ENCODE measurements at regions not wholly inside any gene's neighbourhood (a gene's known extent, or its start where the extent isn't known, plus 50 kb on each side); places are given as distances from the start of the nearest gene placed in this dataset.

DNA sequence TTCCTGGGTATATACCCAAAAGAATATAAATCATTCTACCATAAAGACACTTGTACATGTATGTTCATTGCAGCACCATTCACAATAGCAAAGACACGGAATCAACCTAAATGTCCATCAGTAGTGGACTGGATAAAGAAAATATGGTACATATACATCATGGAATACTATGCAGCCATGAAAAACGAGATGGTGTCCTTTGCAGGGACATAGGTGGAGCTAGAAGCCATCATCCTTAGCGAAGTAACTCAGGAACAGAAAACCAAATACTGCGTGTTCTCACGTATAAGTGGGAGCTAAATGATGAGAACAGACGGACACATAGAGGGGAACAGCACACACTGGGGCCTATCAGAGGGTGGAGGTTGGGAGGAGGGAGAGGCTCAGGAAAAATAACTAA lies 183.7 kb upstream of the CELF2 start:
- H3K36me3 ChIP-seq (ENCODE audit: control insufficient read depth in 2 of 2, extremely low read depth in 1 of 2, insufficient read depth in 2 of 2, low read length in 2 of 2) = no peaks in the 10 kb centered on the region
- no peak overlapping the region for H3K4me2 ChIP-seq (ENCODE audit: control insufficient read depth, extremely low read depth, insufficient read depth, low read depth, low read length)
- FAIRE-seq (no peak), DNase-seq (ENCODE audit: low read depth, low spot score) (no peak)
- H3K27me3 ChIP-seq (ENCODE audit: control insufficient read depth, extremely low read depth, insufficient read depth, low read length) = no peaks in the 10 kb centered on the region
- dilution Hi-C loops (cut with MboI; ENCODE audit: extremely low pct_ligation_motif_present, low sequenced_read_pairs) = no loop called here
- H4K20me1 ChIP-seq (ENCODE audit: control insufficient read depth, extremely low read depth, insufficient read depth, low read length) = no peaks in the 10 kb centered on the region
- no peak overlapping the region for H3K9ac ChIP-seq (ENCODE audit: control insufficient read depth, extremely low read depth, insufficient read depth, low read length)
- H3K4me3 ChIP-seq (ENCODE audit: control insufficient read depth in 2 of 3, extremely low read depth in 1 of 3, insufficient read depth in 2 of 3, low read depth in 1 of 3, low read length in 3 of 3) = no peak overlapping the region
- H3K9me3 ChIP-seq (ENCODE audit: control insufficient read depth, low read depth, low read length) = no peaks in the 10 kb centered on the region
- H3K79me2 ChIP-seq (ENCODE audit: control insufficient read depth, insufficient read depth, low read length) = no peaks in the 10 kb centered on the region
- no peak overlapping the region for H3K27ac ChIP-seq (ENCODE audit: control insufficient read depth, insufficient read depth, low read length)
- H2AFZ ChIP-seq (ENCODE audit: control insufficient read depth, low read length) = no peak overlapping the region
- peaks cover 14% of the 10 kb centered on the region for H3K4me1 ChIP-seq (ENCODE audit: control insufficient read depth, extremely low read depth, insufficient read depth, low read length)
- no peaks in the 10 kb centered on the region for H3K9me1 ChIP-seq (ENCODE audit: control insufficient read depth, extremely low read depth, insufficient read depth, low read length)
- TF ChIP-seq, protein P1, sequence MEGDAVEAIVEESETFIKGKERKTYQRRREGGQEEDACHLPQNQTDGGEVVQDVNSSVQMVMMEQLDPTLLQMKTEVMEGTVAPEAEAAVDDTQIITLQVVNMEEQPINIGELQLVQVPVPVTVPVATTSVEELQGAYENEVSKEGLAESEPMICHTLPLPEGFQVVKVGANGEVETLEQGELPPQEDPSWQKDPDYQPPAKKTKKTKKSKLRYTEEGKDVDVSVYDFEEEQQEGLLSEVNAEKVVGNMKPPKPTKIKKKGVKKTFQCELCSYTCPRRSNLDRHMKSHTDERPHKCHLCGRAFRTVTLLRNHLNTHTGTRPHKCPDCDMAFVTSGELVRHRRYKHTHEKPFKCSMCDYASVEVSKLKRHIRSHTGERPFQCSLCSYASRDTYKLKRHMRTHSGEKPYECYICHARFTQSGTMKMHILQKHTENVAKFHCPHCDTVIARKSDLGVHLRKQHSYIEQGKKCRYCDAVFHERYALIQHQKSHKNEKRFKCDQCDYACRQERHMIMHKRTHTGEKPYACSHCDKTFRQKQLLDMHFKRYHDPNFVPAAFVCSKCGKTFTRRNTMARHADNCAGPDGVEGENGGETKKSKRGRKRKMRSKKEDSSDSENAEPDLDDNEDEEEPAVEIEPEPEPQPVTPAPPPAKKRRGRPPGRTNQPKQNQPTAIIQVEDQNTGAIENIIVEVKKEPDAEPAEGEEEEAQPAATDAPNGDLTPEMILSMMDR (optimal IDR thresholded peaks at IDR 0.05 in 1 of 3, IDR thresholded peaks at IDR 0.05 in 1 of 3, conservative IDR thresholded peaks at IDR 0.05 in 1 of 3; ENCODE audit: extremely low read depth in 1 of 3, insufficient read depth in 2 of 3, low read length in 3 of 3) = no peak
- no peak for TF ChIP-seq EZH2 (IDR thresholded peaks at IDR 0.05; ENCODE audit: low read length)

- dilution Hi-C loops (cut with MboI; ENCODE audit: extremely low pct_ligation_motif_present, low sequenced_read_pairs) = no loop called here
- TF ChIP-seq EZH2 (IDR thresholded peaks at IDR 0.05; ENCODE audit: low read length) = no peak
- no peaks in the 10 kb centered on the region for H3K4me1 ChIP-seq (ENCODE audit: control insufficient read depth, extremely low read depth, insufficient read depth, low read length)
- FAIRE-seq (no peak), DNase-seq (ENCODE audit: low read depth, low spot score) (no peak)
- no peak overlapping the region for H2AFZ ChIP-seq (ENCODE audit: control insufficient read depth, low read length)
- H3K9ac ChIP-seq (ENCODE audit: control insufficient read depth, extremely low read depth, insufficient read depth, low read length) = no peak overlapping the region
- no peaks in the 10 kb centered on the region for H3K9me3 ChIP-seq (ENCODE audit: control insufficient read depth, low read depth, low read length)
- no peaks in the 10 kb centered on the region for H3K9me1 ChIP-seq (ENCODE audit: control insufficient read depth, extremely low read depth, insufficient read depth, low read length)
- no peaks in the 10 kb centered on the region for H4K20me1 ChIP-seq (ENCODE audit: control insufficient read depth, extremely low read depth, insufficient read depth, low read length)
- H3K36me3 ChIP-seq (ENCODE audit: control insufficient read depth in 2 of 2, extremely low read depth in 1 of 2, insufficient read depth in 2 of 2, low read length in 2 of 2) = no peaks in the 10 kb centered on the region
- no peaks in the 10 kb centered on the region for H3K27me3 ChIP-seq (ENCODE audit: control insufficient read depth, extremely low read depth, insufficient read depth, low read length)
- no peak overlapping the region for H3K27ac ChIP-seq (ENCODE audit: control insufficient read depth, insufficient read depth, low read length)
- H3K4me2 ChIP-seq (ENCODE audit: control insufficient read depth, extremely low read depth, insufficient read depth, low read depth, low read length) = no peak overlapping the region
- no peak overlapping the region for H3K4me3 ChIP-seq (ENCODE audit: control insufficient read depth in 2 of 3, extremely low read depth in 1 of 3, insufficient read depth in 2 of 3, low read depth in 1 of 3, low read length in 3 of 3)
- H3K79me2 ChIP-seq (ENCODE audit: control insufficient read depth, insufficient read depth, low read length) = no peaks in the 10 kb centered on the region
Observed at GRCh38 chr10:10844251-10844650, 173.4 kb upstream of the CELF2 start.

DNA sequence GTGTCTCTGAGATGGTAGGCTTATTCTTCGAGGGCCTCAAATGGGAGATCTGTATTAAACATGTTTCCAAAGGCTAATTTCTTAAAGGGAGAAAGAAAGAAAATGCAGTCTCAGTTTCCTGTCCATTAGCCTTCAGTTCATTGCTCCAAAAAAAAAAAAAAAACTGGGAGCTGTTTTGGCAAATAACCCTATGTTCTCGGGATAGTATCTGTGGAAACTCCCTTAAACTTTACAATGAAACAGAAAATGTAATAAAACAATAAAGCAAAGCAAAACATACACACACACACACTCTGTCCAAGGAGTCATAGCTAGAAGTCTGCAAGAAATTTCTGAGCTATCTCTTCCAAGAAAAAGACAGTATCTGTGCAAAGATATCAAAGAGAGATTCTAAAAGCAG lies 172.5 kb upstream of the CELF2 start:
- no peak for TF ChIP-seq EZH2 (IDR thresholded peaks at IDR 0.05; ENCODE audit: low read length)
- TF ChIP-seq, protein P1 (optimal IDR thresholded peaks at IDR 0.05 in 1 of 3, IDR thresholded peaks at IDR 0.05 in 1 of 3, conservative IDR thresholded peaks at IDR 0.05 in 1 of 3; ENCODE audit: extremely low read depth in 1 of 3, insufficient read depth in 2 of 3, low read length in 3 of 3) = no peak
- no peak for DNase-seq (ENCODE audit: low read depth, low spot score)
- Histone ChIP-seq H3K27me3 (ENCODE audit: control insufficient read depth, extremely low read depth, insufficient read depth, low read length) (no peaks in the 10 kb centered on the region), H3K9me1 (ENCODE audit: control insufficient read depth, extremely low read depth, insufficient read depth, low read length) (no peaks in the 10 kb centered on the region), H3K4me2 (ENCODE audit: control insufficient read depth, extremely low read depth, insufficient read depth, low read depth, low read length) (no peak overlapping the region), H3K27ac (ENCODE audit: control insufficient read depth, insufficient read depth, low read length) (no peak overlapping the region), H3K4me1 (ENCODE audit: control insufficient read depth, extremely low read depth, insufficient read depth, low read length) (no peaks in the 10 kb centered on the region), H3K4me3 (ENCODE audit: control insufficient read depth in 2 of 3, extremely low read depth in 1 of 3, insufficient read depth in 2 of 3, low read depth in 1 of 3, low read length in 3 of 3) (no peak overlapping the region), H3K79me2 (ENCODE audit: control insufficient read depth, insufficient read depth, low read length) (no peaks in the 10 kb centered on the region), H3K36me3 (ENCODE audit: control insufficient read depth in 2 of 2, extremely low read depth in 1 of 2, insufficient read depth in 2 of 2, low read length in 2 of 2) (no peaks in the 10 kb centered on the region), H2AFZ (ENCODE audit: control insufficient read depth, low read length) (no peak overlapping the region), H3K9ac (ENCODE audit: control insufficient read depth, extremely low read depth, insufficient read depth, low read length) (no peak overlapping the region), H3K9me3 (ENCODE audit: control insufficient read depth, low read depth, low read length) (no peaks in the 10 kb centered on the region), H4K20me1 (ENCODE audit: control insufficient read depth, extremely low read depth, insufficient read depth, low read length) (no peaks in the 10 kb centered on the region)
- FAIRE-seq = no peak
- dilution Hi-C loops (cut with MboI; ENCODE audit: extremely low pct_ligation_motif_present, low sequenced_read_pairs) = no loop called here
